Neural progenitor cell (in vitro differentiated cells): ENCODE measurements at regions not wholly inside any gene's neighbourhood (a gene's known extent, or its start where the extent isn't known, plus 50 kb on each side); places are given as distances from the start of the nearest gene placed in this dataset.

Source experiments
- CTCF ChIP-seq: fragments of 200-600 bp; sonication (generic); IDR thresholded peaks from 2 replicates; pipeline ENCODE4 v1.5.1; 2017; ENCODE audit warnings: antibody characterized with exemption, mild to moderate bottlenecking
- EZH2 ChIP-seq: fragments of 200-600 bp; sonication (generic); IDR thresholded peaks from 2 replicates; pipeline ENCODE4 v1.6.1; 2017; ENCODE audit warnings: antibody characterized with exemption, mild to moderate bottlenecking, moderate library complexity
- EZH2phosphoT487 ChIP-seq: fragments of 200-600 bp; sonication (generic); IDR thresholded peaks from 2 replicates; pipeline ENCODE4 v1.6.1; 2017; ENCODE audit warnings: antibody characterized with exemption

GRCh38 chr5:19256036-19256435, 732.0 kb downstream of the CDH18 start:
- TF ChIP-seq CTCF (no peak), EZH2 (no peak), EZH2phosphoT487 (no peak)
